NCI-H1105 treated with DMSO at 0.1 percent for 48 hours (cell line): ENCODE measurements at regions not wholly inside any gene's neighbourhood (a gene's known extent, or its start where the extent isn't known, plus 50 kb on each side); places are given as distances from the start of the nearest gene placed in this dataset.

ENCODE experiments used
- DNase-seq: peaks from one replicate; lab custom pipeline; 2025; lab: John Stamatoyannopoulos, UW

DNA sequence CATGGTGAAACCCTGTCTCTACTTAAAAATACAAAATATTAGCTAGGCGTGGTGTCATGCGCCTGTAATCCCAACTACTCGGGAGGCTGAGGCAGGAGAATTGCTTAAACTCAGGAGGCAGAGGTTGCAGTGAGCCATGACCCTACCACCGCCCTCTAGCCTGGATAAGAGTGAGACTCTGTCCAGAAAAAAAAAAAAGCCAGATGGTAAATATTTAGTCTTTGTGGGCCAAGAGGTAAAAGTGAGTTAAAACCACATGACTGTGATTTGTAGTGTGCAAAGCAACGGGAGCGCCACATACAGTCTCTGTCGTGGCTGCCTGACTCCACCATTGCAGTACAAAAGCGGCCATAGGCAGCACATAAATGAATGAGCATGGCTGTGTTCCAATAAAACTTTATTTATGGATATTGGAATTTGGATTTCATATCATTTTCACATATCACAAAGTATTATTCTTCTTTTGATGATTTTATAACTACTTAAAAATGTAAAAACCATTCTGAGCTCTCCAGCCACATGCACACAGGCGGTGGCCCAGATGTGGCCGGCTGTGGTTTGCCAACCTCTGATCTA, 51.8 kb upstream of the CASZ1 start:
- DNase-seq: no peak

DNA sequence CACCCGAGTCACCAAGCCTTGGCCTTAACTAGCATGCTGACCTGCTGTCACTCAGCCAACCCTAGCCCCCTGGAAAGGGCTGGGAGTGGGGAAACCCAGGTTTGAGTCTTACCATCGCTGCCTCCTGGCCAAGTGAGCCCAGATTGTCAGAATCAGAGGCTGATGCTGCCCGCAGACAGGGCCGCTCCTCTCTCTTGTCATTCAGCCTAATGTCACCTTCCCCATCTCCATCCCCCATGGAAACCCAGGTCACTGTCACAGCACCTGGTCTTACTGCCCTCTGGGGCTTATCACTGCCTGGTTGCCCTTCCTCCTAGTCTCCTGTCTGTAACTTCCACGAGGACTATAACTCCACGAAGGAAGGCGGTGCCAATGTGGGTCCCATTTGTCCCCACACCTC, 53.6 kb upstream of the CASZ1 start:
- no peak for DNase-seq

DNA sequence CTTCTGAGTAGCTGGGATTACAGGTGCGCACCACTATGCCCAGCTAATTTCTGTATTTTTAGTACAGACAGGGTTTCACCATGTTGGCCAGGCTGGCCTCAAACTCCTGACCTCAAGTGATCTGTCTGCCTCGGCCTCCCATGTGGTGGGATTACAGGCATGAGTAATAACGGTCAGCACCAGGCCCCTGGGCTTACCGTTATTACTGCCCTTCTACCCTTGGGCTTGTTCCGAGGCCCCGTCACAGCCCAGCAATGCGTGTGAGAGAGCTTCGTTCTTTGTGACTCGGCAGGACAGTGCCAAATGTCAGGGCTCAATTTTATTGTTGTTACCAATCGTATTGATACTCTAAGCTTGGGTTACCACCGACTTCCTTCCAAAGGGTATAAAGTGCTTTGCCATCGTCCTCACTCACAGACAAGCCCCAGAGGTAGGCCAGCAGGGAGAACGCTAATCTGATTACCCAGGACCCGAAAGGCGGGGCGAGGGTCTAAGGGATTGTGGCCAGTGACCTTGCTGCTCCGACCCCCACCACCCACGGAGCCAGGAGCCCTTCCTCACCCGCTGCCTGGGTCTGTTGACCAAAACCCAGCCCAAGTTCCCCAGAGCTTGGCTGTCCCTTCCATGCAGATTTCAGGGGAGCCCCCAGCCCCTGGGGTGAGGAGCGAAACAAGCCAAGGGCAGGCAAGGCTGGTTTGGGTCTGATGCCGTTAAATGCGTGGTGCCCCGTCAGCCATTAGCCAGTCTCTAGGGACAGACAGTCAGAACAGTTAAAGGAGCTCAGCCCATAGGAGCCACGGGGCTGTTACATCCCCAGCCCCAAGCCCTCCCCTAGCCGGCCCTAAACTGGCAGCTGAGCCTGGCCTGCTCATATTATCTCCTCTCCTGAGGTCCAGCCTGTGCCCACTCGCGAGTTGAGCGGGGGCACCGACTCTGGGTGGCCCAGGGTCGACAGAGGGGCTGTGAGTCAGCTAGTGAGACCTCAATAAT, 54.9 kb upstream of the CASZ1 start:
- no peak for DNase-seq

DNA sequence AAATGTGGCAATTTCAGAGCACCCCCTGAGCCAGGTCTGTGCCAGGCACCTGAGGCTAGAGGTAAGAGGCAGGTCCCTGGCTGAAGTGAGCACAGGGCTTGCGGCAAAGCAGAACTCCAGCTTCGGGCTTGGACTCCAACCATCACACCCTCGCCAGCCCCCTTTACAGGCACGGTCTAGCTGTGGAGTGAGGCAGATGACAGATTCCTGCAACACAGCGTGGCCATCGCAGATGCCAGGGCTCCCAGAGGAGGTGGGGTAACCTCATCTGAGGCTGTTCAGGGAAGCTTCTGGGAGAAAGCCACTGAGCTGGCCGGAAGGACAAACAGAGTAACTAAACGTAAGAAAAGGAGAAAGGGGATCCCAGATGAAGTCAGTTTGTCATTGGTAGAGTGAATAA, 55.6 kb upstream of the CASZ1 start:
- no peak for DNase-seq

DNA sequence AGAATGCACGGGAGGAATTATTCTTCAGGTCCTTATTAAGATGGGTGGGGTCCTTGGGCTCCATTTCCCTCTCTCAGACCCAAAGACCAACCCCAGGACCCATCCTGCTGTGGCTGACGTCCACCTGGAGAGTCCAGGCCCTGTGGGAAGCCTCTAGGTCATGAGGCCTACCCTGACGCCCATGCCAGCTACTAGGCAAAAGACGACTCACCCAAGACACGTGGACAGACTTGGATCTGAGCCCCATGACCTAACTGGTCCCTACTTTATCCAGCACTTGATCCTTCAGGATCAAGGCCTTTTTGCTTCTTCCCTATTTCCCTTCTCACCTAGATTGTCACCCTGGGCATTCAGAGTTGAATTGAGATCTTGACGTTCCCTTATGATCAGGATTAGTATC, 56.0 kb upstream of the CASZ1 start:
- DNase-seq: no peak

DNA sequence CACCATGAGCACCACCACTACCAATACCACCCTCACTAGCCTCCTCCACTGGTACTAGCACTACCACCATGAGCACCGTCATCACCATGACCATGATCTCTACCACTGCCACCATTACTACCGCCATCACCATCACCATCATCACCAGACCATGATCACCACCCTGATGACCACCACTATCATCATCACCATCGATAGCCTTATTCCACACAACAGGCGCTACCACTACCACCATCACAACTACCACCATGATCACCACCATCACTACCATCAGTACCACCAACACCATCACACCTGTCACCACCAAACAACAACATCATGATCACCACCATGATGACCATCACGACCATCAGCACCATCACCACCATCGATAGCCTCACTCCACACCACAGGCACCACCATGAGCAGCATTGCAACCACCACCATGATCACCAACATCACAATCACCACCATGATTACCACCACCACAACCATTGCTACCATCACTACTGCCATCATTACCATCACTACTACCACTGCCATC, 56.6 kb upstream of the CASZ1 start:
- no peak for DNase-seq

DNA sequence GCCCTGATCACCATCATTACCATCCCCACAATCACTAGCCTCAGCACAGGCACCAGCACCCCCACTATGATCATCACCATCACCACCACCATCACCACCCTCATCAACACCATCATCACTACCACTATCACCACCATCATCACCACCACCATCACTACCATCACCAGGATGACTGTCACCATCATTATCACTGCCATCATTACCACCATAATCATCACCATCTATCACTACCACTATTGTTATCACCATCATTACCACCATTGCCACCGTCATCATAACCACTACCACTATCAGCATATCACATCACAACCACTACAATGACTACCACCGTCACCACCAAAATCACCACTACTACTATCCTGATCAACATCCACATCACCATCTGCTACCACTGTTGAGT, 57.3 kb upstream of the CASZ1 start:
- no peak for DNase-seq

DNA sequence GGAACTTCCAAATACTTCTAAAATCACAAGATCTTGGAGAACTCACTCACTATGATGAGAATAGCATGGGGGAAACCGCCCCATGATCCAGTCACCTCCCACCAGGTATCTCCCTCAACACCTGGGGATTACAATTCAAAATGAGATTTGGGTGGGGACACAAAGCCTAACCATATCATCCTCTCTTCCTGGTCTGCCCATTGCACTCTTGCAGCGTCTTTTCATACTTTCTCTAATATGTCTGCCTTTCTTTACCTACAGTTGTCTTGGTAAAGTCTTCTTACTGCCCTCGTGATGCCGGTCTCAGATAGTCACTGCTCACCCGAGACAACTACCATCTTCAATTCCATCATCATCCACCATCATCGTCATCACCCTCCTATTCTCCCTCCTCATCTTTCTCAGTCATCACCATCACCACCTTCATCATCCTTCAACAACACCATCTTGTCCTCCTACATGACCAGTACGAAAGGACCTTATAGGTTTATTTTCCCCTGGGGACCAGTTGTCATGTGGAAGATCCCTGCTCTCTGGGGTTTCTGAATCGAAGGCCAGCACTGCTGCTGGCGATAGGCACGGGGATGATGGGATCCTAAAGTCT, 58.5 kb upstream of the CASZ1 start:
- no peak for DNase-seq

DNA sequence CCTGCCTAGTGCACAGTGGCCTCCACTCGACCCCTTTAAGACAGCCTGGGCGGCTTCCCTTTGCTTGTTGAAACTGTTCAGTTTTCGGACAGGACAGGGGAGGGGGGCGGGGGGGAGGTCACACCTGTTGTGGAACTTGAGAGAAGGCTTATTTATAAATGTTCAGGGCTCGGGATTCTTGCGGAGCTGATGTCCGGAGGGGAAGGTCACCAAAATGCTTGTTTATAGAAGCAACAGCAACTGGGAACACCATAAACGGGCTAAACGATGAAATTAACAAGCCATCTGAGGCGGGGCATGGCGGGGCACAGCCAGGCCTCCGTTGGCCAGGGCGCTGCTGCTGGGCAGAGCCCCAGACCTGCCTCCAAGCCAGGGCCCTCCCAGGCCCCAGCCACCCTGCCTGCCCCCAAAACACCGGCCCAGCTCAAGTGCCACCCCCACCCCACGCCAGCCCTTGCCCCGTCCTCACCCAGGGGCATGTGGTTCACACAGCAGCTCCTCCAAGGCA, 59.8 kb upstream of the CASZ1 start:
- no peak for DNase-seq

DNA sequence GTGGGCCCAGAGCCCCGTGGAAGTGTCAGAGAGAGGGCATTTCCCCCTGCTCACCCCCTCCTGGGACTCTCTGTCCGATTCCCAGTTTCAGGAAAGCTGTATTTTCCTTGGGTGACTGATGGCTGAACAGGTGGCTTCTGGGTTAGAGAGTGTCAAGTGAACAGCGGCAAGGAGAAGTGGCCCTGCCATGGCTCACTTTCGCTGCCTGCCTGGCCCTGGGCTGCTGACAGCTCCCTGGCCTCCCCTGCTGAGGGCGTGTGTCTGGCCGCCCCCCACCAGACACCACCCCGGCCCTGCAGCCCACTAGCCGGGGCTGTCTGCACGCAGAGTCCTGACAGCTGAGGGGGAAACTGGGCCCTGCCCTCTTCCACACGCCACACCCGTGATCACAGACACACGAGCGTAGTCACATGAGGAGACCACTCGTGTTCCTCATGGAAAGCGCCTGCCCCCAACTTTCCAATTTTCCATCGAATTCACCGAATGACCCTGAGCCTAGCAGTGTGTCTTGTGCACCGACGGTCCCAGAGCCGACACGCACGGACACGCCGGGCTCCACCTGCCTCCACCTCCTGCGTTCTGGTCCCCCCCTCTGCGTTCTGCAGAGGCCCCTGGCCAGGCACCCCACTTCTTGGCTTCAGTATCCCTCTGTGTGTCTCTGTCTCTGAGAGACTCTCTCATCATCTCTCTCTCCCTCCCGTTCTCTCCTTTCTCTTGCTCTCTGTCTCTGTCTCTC, 60.6 kb upstream of the CASZ1 start:
- no peak for DNase-seq

DNA sequence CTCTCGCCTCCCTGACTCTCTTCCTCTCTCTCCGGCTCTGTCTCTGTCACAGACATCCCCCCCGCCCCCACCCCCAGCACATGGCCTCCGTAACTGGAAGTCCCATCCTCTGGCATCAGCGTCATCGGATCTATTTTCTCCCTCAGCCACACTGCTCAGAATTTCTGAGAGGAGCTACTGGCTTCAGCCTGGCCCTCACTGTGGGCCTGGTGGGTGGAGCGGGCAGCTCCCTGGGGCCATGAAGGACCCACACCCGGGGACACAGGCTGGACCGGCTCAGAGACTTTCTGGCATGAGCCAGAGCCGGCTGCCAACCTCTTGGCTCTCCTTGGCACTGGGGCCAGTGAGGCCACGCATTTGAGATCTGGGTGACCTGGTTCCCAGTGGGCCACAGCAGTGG, 61.2 kb upstream of the CASZ1 start:
- DNase-seq: no peak

DNA sequence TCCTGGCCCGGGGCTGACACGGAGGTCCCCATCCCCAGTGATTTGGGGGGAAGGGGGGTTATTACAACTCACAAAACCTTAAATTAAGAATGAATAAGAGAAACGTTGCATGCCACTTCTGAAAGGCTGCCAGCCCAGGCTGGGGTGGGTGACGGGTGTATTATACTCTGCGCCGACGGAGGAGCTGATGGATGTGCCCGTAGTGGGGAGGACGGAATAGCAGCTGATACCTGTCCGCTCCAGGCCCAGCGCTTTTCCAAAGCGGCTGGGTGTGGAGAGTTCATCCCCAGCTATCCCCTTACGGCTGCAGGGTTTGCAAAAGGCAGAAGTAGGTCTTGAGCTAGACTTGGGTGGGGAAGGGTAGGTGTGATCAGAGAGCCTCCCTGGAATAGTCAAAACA, 63.8 kb upstream of the CASZ1 start:
- no peak for DNase-seq

DNA sequence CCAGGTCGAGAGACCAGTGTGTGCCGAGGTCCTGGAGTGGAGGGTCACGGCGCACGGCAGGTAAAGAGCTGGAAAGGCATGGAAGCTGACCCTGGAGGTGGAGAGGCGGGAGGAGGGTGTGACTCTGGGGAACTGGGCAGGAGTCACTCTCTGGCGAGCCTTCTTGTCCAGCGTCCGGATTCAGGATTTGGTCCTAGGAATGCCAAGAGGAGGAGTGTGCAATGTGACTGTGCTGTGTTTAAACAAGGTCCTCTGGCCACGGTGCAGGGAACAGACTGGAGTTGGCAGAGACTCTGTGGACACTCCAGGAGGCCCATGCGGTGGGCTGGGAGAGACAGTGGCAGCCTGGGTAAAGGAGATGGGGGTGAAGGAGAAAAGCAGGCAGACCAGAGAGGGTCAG, 64.2 kb upstream of the CASZ1 start:
- no peak for DNase-seq

DNA sequence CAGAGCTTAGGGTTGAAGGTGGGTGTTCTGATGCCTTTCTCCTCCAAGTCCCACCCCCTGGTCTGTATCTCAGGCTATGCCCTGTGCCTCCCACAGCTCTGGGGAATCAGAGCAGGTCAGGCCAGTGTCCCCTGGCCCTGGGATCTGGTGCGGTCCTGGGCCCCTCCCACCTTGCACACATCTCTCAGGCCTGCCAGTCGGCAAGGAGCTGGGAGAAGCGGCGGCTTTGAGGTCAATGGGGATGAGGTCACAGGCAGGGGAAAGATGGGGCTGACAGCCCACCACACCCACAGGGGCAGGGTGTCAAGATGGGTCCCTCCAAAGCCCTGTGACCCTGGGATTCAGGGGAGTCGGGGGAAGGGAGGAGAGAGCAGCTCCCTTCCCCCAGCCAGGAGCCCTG, 65.4 kb upstream of the CASZ1 start:
- no peak for DNase-seq

DNA sequence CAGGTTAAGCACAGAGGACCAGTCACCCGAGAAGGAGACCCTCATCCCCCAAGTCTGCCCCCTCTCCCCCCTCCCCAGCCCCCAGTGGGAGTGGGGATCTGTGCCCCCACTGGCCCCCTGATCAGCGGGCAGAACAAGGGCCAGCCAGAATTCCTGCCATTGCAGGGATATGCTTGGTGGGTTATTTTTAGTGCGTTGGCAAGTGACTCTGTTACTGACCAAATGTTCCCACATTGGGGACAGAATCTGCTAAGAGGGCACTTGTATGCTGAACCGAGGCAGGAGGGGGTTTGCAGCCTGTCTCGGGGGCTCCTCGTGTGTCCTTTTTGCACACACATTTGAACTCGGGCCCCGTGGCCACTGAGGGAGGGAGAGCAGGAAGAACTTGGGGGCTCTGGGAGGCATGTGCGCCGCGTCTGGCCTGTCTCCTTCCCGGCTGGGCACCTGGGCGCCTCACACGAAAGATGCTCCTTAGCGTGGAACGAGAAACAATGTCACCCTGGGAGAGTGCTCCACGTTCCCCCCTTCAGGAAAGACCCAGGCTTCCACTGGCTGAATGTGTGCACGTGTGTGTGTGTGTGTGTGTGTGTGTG, 66.4 kb upstream of the CASZ1 start:
- DNase-seq: no peak

DNA sequence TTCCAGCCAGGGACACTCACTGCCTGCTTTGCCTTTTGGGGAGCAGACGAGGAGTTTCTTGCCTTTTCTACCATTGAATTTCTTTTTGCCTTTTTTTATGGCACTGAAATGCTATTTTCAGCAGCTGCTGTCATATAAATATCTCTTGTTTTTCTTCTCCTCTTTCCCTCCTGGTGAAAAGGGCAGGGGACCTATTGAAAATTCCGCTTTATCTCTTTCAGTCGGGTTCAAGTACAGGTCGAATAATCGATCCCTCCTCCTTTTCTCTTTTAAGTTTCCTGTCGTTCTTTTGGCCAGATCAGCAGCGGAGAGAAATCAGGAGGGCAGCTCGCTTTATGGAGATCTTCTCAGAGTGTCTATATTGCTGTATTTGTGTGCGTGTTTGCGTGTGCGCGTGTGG, 67.4 kb upstream of the CASZ1 start:
- DNase-seq: no peak

DNA sequence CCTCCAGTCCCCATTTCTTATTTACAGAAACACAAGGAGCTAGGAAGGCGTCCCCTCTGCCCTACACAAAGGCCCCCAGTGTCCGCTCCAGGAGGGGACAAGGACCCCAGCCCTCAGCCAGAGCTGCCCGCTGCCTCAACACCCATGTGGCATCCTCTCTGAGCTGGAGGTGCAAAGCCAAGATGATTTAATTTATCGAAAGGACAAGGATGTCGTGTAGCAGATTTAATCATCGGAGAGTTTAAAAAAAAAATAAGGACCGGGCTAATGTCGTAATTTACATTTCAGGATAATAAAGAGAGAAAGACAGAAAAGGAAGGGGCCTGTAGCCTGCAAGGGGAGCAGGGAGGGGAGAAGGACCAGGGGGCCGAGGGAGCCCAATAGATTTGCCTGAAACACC, 68.3 kb upstream of the CASZ1 start:
- DNase-seq: no peak

DNA sequence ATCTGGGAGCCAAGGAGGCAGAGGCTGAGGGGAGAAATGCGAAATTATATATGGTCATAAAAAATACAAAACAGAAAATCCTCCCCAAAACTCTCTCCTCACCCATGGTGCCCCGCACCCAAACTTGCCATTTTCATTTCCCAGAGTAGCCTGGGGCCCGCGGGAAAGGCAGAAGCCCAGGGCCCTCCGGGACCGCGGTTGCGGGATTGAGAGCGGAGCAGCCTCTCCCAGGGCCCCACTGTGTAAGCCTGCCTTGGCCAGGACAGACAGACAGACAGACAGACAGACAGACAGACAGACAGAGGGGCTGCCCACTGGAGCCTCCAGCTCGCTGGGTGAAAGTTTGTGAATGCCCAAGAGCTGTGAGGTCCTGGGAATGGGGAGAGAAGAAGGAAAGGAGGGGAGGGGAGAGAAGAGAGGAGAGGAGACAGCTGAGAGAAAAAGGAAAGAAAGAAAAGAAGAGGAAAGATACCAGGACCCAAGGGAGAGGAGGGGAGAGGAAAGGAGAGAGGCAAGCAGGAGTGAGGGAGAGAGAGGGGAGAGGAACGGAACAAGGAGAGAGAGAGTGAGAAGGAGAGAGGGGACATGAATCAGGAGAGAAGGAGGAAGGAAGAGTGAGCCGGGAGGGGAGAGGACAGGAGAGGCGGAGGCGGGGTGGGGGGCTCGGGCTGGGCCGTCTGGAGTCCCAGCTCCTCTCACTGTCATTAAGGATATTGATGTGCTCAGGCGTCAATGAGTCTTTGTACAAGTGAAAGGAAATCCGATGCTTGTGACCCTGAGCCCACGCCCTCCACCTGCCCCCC, 69.3 kb upstream of the CASZ1 start:
- DNase-seq: no peak

DNA sequence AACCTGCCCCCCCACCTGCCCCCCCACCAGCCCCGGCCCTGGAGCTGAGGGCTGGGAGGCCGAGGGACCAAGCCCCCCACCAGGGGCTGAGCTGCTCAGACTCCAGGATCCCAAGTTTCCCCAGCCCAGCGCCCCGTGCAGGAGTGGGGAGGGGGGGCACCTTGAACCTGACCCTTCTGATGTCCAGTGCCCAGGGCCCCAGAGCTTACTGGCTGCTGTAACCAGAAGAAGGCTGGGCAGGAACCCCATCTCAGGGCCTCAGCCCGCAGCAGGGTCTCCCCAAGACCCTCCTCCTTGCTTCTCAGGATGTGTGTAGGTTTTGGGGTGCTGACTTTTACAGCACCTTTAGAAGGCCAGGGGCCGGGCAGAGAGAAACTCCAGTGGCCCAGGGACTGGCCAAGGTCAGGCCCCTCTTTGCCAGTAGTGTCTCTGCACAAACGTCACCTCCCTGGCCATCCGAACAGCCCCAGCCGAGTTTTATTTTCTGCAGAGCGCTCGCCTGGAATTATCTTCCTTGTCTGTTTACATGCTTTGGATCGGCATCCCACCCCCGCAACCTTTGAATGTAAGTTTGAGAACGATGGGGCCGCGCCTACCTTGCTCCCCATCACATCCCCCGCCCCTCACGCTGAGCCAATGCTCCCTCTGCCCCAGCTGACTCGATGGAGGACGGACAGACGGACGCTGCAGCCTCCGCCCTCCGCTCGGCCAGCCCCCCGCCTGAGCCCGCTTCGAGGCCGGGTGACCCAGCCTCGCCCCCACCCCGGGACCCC, 70.1 kb upstream of the CASZ1 start:
- peak; percentile 49 for DNase-seq

DNA sequence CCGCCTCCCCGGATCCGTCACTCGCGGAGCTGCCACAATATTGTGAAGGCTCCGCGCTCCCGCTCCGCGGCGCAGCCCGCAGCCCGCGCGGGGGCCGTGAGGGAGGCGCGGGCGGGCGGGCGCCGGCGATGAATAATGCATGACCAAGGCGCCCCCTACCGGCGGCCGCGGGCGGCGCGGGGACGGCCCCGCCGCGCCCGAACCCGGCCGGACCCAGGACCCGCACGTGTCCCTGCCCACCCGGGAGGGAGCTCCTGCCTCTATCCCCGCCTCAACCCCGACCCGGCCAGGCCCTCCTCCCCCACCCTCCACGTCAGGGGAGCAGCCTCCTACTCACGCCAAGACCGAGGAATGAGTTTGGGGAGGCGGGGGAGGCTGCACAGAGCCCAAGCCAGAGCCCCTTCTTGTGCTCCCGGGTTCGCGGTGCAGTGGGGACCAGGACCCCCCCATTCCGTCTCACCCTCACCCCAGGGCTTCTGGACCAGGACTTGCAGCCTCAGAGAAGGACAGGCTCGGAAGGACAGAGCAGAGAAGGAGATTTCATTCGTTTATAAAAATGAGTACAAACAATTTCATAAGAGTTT, 70.8 kb upstream of the CASZ1 start:
- peak; percentile 49 for DNase-seq
